Smooth muscle cell (in vitro differentiated cells): ENCODE measurements at regions not wholly inside any gene's neighbourhood (a gene's known extent, or its start where the extent isn't known, plus 50 kb on each side); places are given as distances from the start of the nearest gene placed in this dataset.

Source experiments
- DNase-seq: peaks from one replicate; lab custom pipeline; 2025; ENCODE audit not compliant: unreplicated experiment; lab: John Stamatoyannopoulos, UW
- H2AFZ ChIP-seq: fragments of 200-600 bp; sonication (generic); 2 replicates; pipeline ENCODE4 v1.6.0; 2016; ENCODE audit warnings: antibody characterized with exemption, low read depth, mild to moderate bottlenecking
- H3F3A ChIP-seq: fragments of 200-600 bp; sonication (generic); 2 replicates; pipeline ENCODE4 v1.6.0; 2017; ENCODE audit warnings: antibody characterized with exemption, low read depth
- H3K27ac ChIP-seq: fragments of 200-600 bp; sonication (generic); 2 replicates; pipeline ENCODE4 v1.5.1; 2016; ENCODE audit warnings: low read depth, mild to moderate bottlenecking
- H3K27me3 ChIP-seq: fragments of 200-600 bp; sonication (generic); 2 replicates; pipeline ENCODE4 v1.6.1; 2016; ENCODE audit warnings: low read depth, mild to moderate bottlenecking
- H3K36me3 ChIP-seq: fragments of 200-600 bp; sonication (generic); 2 replicates; pipeline ENCODE4 v1.5.1; 2016; ENCODE audit warnings: low read depth
- H3K4me1 ChIP-seq: fragments of 200-600 bp; sonication (generic); 2 replicates; pipeline ENCODE4 v1.5.1; 2016; ENCODE audit warnings: low read depth
- H3K4me2 ChIP-seq: fragments of 200-600 bp; sonication (generic); 2 replicates; pipeline ENCODE4 v1.6.0; 2016; ENCODE audit warnings: mild to moderate bottlenecking
- H3K4me3 ChIP-seq: fragments of 200-600 bp; sonication (generic); 2 replicates; pipeline ENCODE4 v1.5.1; 2016; ENCODE audit warnings: mild to moderate bottlenecking
- H3K79me2 ChIP-seq: fragments of 200-600 bp; sonication (generic); 2 replicates; pipeline ENCODE4 v1.6.0; 2016; ENCODE audit warnings: low read depth, mild to moderate bottlenecking
- H3K9ac ChIP-seq: fragments of 200-600 bp; sonication (generic); 2 replicates; pipeline ENCODE4 v1.6.0; 2016; ENCODE audit warnings: low read depth
- H3K9me3 ChIP-seq: fragments of 200-600 bp; sonication (generic); replicated peaks from 2 replicates; pipeline ENCODE4 v1.5.1; 2016; ENCODE audit warnings: low read depth
- H4K20me1 ChIP-seq: fragments of 200-600 bp; sonication (generic); 2 replicates; pipeline ENCODE4 v1.6.0; 2016; ENCODE audit warnings: low read depth
- WGBS: methylation state at CpG from one replicate; pipeline ENCODE4 v1.1.7; 2016; ENCODE audit warnings: low lambda C conversion rate; 5-methylcytosine and 5-hydroxymethylcytosine counted together
- TF ChIP-seq, protein P1 (sequence below): fragments of 200-600 bp; sonication (generic); IDR thresholded peaks from 2 replicates; pipeline ENCODE4 v1.5.1; 2017; ENCODE audit warnings: borderline replicate concordance, mild to moderate bottlenecking, antibody characterized with exemption; ENCODE audit not compliant: insufficient read depth, poor library complexity, severe bottlenecking

DNA sequence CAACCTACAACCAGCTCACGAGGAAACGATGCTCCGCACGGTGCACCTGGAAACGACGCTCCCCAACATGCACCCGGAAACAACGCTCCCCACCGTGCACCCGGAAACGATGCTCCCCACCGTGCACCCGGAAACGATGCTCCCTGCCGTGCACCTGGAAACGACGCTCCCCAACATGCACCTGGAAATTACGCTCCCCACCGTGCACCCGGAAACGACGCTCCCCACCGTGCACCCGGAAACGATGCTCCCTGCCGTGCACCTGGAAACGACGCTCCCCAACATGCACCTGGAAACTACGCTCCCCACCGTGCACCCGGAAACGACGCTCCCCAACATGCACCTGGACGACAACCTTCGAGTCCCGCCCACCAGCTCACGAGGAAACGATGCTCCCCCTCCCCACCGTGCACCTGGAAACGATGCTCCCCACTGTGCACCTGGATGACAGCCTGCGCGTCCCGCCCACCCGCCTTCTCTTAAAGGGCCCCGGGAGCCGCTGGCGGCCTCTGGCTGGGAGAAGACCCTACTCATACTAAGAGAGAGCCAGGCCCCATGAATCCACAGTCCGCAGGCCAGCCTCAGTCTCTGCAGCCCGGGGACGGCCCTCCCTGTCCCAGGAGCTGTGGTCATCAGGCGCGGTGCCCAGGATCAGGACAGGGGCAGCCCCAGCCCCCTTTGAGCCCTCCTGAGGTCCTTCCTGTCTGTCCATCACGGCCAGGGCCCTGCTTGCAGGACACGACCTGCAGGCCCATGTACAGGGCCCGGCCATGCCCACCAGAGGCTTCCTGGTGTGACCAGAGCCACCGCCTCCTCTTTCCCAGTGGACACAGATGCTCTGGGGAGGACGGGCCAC lies 98.3 kb downstream of the PDGFA start:
- Histone ChIP-seq H3K9me3 (no peaks in the 10 kb centered on the region), H2AFZ (no peak overlapping the region), H3K4me3 (no peak overlapping the region), H3K27me3 (no peaks in the 10 kb centered on the region), H3K4me1 (no peaks in the 10 kb centered on the region), H4K20me1 (no peaks in the 10 kb centered on the region), H3K79me2 (no peaks in the 10 kb centered on the region), H3K4me2 (no peak overlapping the region), H3K36me3 (no peaks in the 10 kb centered on the region), H3K9ac (no peak overlapping the region), H3K27ac (no peak overlapping the region), H3F3A (no peaks in the 10 kb centered on the region)
- 75% methylated on average over 52 of the region's 57 CpGs for WGBS
- no peak for DNase-seq
- TF ChIP-seq, protein P1, sequence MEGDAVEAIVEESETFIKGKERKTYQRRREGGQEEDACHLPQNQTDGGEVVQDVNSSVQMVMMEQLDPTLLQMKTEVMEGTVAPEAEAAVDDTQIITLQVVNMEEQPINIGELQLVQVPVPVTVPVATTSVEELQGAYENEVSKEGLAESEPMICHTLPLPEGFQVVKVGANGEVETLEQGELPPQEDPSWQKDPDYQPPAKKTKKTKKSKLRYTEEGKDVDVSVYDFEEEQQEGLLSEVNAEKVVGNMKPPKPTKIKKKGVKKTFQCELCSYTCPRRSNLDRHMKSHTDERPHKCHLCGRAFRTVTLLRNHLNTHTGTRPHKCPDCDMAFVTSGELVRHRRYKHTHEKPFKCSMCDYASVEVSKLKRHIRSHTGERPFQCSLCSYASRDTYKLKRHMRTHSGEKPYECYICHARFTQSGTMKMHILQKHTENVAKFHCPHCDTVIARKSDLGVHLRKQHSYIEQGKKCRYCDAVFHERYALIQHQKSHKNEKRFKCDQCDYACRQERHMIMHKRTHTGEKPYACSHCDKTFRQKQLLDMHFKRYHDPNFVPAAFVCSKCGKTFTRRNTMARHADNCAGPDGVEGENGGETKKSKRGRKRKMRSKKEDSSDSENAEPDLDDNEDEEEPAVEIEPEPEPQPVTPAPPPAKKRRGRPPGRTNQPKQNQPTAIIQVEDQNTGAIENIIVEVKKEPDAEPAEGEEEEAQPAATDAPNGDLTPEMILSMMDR, result no peak

DNA sequence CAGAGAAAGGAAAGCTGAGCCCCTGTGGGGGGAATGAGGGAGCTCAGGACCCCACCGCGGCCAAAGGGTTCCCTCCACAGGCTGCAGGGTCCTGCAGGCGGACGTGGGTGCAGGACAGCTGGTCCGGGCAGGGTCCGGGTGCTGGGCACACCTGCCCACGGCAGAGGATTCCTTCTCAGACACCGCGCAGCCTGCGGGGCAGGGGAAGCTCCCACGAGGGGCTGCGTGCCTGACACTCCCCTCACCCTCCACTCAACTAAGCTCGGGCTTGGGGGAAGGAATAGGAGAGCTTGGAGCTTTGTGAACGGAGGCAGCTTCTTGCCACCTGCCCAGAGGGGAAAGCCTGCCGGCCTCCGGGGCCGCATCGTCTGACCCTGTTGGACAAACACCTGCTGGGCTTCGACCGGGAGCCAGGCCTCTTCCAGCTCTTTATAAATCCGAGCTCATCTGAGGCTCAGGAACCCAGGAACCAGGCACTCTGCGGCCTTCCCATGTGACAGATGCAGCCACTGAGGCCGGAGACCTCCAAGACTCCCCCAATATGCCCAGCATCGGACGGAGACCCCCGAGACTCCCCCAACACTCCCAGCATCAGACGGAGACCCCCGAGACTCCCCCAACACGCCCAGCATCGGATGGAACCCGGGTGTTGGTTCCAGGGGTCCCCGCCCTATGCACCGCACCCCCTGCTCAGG lies 97.3 kb downstream of the PDGFA start:
- H2AFZ ChIP-seq, result no peak overlapping the region
- H3F3A ChIP-seq, result no peaks in the 10 kb centered on the region
- H4K20me1 ChIP-seq, result no peaks in the 10 kb centered on the region
- TF ChIP-seq, protein P1, result no peak
- no peaks in the 10 kb centered on the region for H3K27me3 ChIP-seq
- H3K4me2 ChIP-seq, result no peak overlapping the region
- H3K27ac ChIP-seq, result no peak overlapping the region
- DNase-seq, result no peak
- H3K36me3 ChIP-seq, result no peaks in the 10 kb centered on the region
- 92% methylated on average over 33 of the region's 33 CpGs for WGBS
- no peaks in the 10 kb centered on the region for H3K79me2 ChIP-seq
- H3K9ac ChIP-seq, result no peak overlapping the region
- H3K4me3 ChIP-seq, result no peak overlapping the region
- no peaks in the 10 kb centered on the region for H3K9me3 ChIP-seq
- H3K4me1 ChIP-seq, result no peaks in the 10 kb centered on the region

DNA sequence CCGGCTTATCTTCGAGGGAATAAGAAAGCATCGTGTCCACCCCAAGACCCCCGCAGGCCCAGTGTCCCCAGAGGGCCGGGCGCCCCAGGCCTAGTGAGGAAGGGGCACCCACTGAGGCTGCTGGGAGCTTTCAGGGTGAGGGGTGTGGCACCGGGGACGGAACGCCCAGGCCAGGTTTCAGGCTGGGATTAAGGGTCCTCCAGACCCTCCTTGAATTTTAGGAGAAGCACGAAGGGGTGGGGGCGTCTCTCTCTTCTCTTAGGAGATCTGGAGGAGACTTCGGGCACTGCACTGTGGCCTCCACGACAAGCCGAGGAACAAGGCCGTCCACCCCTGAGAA lies 96.8 kb downstream of the PDGFA start:
- H3K36me3 ChIP-seq, result no peaks in the 10 kb centered on the region
- H3K27ac ChIP-seq, result no peak overlapping the region
- 94% methylated on average over 15 of the region's 15 CpGs for WGBS
- H3F3A ChIP-seq, result no peaks in the 10 kb centered on the region
- H3K9ac ChIP-seq, result no peak overlapping the region
- no peaks in the 10 kb centered on the region for H3K4me1 ChIP-seq
- TF ChIP-seq, protein P1, result no peak
- H3K79me2 ChIP-seq, result no peaks in the 10 kb centered on the region
- no peaks in the 10 kb centered on the region for H4K20me1 ChIP-seq
- no peak overlapping the region for H2AFZ ChIP-seq
- H3K27me3 ChIP-seq, result no peaks in the 10 kb centered on the region
- no peak for DNase-seq
- no peak overlapping the region for H3K4me3 ChIP-seq
- no peak overlapping the region for H3K4me2 ChIP-seq
- H3K9me3 ChIP-seq, result no peaks in the 10 kb centered on the region
